GM12872 (cell line): ENCODE measurements at regions not wholly inside any gene's neighbourhood (a gene's known extent, or its start where the extent isn't known, plus 50 kb on each side); places are given as distances from the start of the nearest gene placed in this dataset.

Source experiments
- TF ChIP-seq, protein P1 (sequence below): IDR thresholded peaks from 3 replicates; pipeline ENCODE4 v1.5.1; 2011; ENCODE audit warnings: low read depth, mild to moderate bottlenecking, low read length, moderate library complexity; ENCODE audit not compliant: insufficient read depth

DNA sequence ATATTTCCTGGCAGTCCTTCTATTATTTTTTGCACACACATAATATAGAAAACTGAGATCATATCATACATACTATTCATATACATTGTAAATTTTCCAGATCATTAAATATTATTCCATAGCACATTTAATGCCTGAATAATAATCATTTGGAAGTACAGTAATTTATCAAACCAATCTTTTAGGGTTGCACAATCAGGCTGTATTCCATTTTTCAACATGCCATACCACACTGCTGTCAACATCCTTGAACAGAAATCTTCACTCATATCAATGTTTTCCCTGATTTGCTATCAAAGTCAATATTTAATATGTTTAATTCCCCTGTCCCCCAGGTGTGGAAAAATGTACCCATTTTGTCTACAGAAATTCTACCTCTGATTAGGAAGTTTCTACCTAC, 122.7 kb upstream of the ADGRF1 start:
- TF ChIP-seq, protein P1, sequence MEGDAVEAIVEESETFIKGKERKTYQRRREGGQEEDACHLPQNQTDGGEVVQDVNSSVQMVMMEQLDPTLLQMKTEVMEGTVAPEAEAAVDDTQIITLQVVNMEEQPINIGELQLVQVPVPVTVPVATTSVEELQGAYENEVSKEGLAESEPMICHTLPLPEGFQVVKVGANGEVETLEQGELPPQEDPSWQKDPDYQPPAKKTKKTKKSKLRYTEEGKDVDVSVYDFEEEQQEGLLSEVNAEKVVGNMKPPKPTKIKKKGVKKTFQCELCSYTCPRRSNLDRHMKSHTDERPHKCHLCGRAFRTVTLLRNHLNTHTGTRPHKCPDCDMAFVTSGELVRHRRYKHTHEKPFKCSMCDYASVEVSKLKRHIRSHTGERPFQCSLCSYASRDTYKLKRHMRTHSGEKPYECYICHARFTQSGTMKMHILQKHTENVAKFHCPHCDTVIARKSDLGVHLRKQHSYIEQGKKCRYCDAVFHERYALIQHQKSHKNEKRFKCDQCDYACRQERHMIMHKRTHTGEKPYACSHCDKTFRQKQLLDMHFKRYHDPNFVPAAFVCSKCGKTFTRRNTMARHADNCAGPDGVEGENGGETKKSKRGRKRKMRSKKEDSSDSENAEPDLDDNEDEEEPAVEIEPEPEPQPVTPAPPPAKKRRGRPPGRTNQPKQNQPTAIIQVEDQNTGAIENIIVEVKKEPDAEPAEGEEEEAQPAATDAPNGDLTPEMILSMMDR: no peak

DNA sequence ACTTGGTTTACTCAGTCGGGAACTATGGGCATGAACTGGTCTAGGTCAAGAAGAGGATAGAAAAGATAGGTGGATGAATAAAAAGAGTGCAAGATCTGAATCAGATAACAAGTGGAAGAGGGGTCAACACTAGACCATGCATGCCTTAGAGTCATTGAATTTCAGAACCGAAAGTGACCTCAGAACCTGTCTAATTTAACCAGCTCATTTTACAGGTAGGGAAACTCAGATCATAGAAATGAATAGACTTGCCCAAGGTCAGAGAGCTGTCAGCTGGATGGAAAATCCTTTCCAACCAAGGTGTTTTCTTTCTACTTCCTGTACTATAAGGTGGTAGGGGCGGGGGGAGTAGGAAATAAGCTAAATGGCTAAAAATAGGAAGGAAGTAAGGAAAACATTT, 121.4 kb upstream of the ADGRF1 start:
- TF ChIP-seq, protein P1: no peak

DNA sequence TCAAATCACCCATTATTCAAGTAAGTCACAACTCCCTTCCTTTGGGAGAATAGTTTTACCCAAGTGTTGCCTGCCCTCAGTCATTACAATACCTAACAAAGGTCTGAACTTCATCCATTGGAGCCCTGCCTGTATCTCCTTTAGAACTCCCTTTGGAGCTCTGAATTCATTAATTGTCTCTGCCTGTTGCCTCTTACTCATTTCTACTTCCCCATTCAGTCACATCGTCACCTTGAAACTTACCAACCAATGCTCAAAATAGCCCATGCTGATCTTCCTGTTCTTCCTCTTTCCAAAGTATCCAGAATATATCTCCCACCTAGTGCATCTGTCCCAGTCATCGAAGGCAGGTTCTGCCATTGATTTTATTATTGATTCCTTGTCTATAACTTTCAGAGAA, 120.7 kb upstream of the ADGRF1 start:
- TF ChIP-seq, protein P1: no peak

DNA sequence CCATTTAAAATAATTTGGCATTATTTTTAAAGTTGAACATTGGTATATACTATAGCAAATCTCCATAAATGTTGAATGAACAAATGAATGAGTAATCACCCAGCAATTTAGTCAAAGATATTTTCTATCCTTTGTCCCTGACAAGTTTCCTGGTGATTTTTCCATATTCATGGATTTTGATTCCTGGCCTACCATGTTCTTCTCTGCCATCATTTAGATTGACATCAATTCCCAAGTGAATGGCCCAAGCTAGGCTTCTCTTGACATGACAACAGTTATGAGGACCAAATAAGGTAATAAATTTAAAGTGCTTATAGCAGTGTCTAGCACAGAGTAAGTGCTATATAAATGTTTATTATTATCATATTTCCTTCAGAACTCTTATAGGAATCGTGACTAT, 120.1 kb upstream of the ADGRF1 start:
- TF ChIP-seq, protein P1: no peak

DNA sequence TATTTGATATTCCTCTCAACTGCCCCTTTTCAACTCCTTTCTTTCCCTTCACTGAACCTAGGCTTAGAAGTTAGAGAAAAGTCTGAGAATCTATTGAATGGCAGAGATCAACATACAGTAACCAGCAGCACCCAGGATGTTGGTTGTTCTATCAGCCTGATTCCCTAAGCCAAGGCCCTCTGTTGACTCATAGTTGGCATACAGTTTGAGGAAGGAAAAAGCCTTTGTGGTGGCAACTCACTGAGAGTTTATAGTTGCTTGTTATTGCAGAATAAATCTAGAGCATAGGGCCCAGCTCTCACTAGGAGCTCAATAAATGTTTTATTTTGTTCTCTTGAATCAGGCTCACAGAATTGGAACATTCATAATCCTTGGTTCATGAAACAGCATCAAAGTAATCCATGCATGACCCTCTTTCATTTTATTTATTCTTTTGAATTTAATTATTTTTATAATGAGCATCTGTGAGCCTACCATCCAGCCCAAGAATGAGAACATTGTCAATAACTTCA, 119.1 kb upstream of the ADGRF1 start:
- TF ChIP-seq, protein P1: no peak

DNA sequence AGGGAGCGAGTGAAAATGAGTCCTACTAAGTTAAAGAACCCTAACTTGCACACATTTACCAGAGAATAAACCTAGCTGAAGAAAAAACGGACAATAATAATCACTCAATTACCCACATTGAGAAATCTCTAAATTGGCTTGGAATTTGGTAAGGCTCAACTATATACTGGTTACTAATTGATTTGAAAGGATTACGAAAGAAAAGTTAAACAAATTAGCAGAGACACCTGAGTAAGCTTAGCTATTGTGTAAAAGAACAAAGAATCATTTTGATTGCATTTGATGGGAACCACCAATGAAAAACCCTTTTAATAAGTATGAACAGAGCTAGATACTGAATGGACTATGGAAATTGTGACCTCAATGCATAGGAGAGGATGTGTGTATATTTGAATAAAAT, 118.6 kb upstream of the ADGRF1 start:
- TF ChIP-seq, protein P1: no peak

DNA sequence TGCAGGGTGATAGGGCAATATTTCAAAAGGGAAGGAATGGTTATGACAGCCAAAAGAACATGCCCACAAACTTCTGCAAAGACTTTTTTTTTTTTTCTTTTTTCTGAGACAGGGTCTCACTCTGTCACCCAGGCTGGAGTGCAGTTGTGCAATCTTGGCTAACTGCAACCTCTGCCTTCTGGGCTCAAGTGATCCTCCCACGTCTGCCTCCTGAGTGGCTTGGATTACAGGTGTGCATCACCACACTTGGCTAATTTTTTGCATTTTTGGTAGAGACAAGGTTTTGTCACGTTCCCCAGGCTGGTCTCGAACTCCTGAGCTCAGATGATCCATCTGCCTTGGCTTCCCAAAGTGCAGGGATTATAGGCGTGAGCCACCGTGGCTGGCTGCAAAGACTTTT, 117.6 kb upstream of the ADGRF1 start:
- TF ChIP-seq, protein P1: no peak
